OCI-LY7 (cell line): ENCODE measurements at regions not wholly inside any gene's neighbourhood (a gene's known extent, or its start where the extent isn't known, plus 50 kb on each side); places are given as distances from the start of the nearest gene placed in this dataset.

Experiments
- BruUV-seq: library from RNA; stranded (reverse); fragments of 400-500 nt; replicated peaks from 2 replicates; lab custom pipeline; 2021; lab: Mats Ljungman, UMichigan
- CTCF ChIA-PET: fragments of 300-600 bp; sonication (Branson Sonifier 250); formaldehyde crosslinking; loops from one replicate; lab custom pipeline; 2022; ENCODE audit warnings: antibody characterized with exemption; ENCODE audit not compliant: unreplicated experiment; lab: Charles Lee
- POLR2A ChIA-PET: fragments of 300-600 bp; sonication (Branson Sonifier 250); formaldehyde crosslinking; loops from one replicate; lab custom pipeline; 2022; ENCODE audit warnings: antibody characterized with exemption; lab: Charles Lee
- DNase-seq: peaks from one replicate; pipeline ENCODE4 v3.0.0-alpha.2; 2015; ENCODE audit warnings: low spot score
- H2AFZ ChIP-seq: fragments of 200-600 bp; sonication (generic), shearing (Covaris generic); 2 replicates; pipeline ENCODE4 v1.6.1; 2014; ENCODE audit warnings: mild to moderate bottlenecking, antibody characterized with exemption, low read length, moderate library complexity
- H3K27ac ChIP-seq: fragments of 200-600 bp; sonication (generic); 2 replicates; pipeline ENCODE4 v1.5.1; 2014; ENCODE audit warnings: mixed run types, low read depth, mild to moderate bottlenecking, moderate library complexity, low read length, inconsistent platforms; ENCODE audit not compliant: poor library complexity, severe bottlenecking
- H3K36me3 ChIP-seq: fragments of 200-600 bp; sonication (generic); 2 replicates; pipeline ENCODE4 v1.6.1; 2014; ENCODE audit warnings: mild to moderate bottlenecking, antibody characterized with exemption, low read length, moderate library complexity, mixed read lengths; ENCODE audit not compliant: insufficient read depth
- H3K4me1 ChIP-seq: fragments of 200-600 bp; sonication (generic); 2 replicates; pipeline ENCODE4 v1.5.1; 2014; ENCODE audit warnings: mild to moderate bottlenecking, low read length; ENCODE audit not compliant: insufficient read depth, poor library complexity, severe bottlenecking
- H3K4me2 ChIP-seq: fragments of 200-600 bp; sonication (generic); 2 replicates; pipeline ENCODE4 v1.6.1; 2014; ENCODE audit warnings: mild to moderate bottlenecking, low read length
- H3K4me3 ChIP-seq: fragments of 200-600 bp; sonication (generic); 2 replicates; pipeline ENCODE4 v1.5.1; 2014; ENCODE audit warnings: mild to moderate bottlenecking, low read depth, low read length; ENCODE audit not compliant: poor library complexity, severe bottlenecking
- H3K79me2 ChIP-seq: fragments of 200-600 bp; sonication (generic); 2 replicates; pipeline ENCODE4 v1.6.1; 2016; ENCODE audit warnings: low read depth, mild to moderate bottlenecking, low read length, moderate library complexity, mixed read lengths; ENCODE audit not compliant: insufficient read depth
- H3K9me2 ChIP-seq: fragments of 200-600 bp; sonication (generic); 2 replicates; pipeline ENCODE4 v1.6.1; 2016; ENCODE audit warnings: mild to moderate bottlenecking, low read length, mixed read lengths; ENCODE audit not compliant: insufficient read depth
- H3K9me3 ChIP-seq: fragments of 200-600 bp; sonication (generic); 2 replicates; pipeline ENCODE4 v1.6.1; 2014; ENCODE audit warnings: mild to moderate bottlenecking, mixed run types, low read length, mixed read lengths
- H4K20me1 ChIP-seq: fragments of 200-600 bp; sonication (generic); 2 replicates; pipeline ENCODE4 v1.6.1; 2014; ENCODE audit warnings: mild to moderate bottlenecking, antibody characterized with exemption, low read length, moderate library complexity, mixed read lengths; ENCODE audit not compliant: insufficient read depth
- CTCF ChIP-seq: fragments of 200-600 bp; sonication (generic); conservative IDR thresholded peaks from 2 replicates; pipeline ENCODE4 v1.5.1; 2014; ENCODE audit warnings: mild to moderate bottlenecking, antibody characterized with exemption, low read length, moderate library complexity, mixed read lengths
- EZH2phosphoT487 ChIP-seq: fragments of 200-600 bp; sonication (generic); IDR thresholded peaks from 2 replicates; pipeline ENCODE4 v1.6.1; 2018; ENCODE audit warnings: low read depth, borderline replicate concordance, mild to moderate bottlenecking, mixed run types, antibody characterized with exemption, low read length, moderate library complexity, mixed read lengths
- intact Hi-C: fragments of 100-400 bp; cut with micrococcal nuclease; formaldehyde crosslinking; loops from one replicate; pipeline ENCODE4 v1.10.0; 2022; ENCODE audit not compliant: unreplicated experiment

GRCh38 chr7:68858497-68858896, 739.8 kb upstream of the AUTS2 start:
- H2AFZ ChIP-seq, result no peak overlapping the region
- no peaks in the 10 kb centered on the region for H3K9me2 ChIP-seq
- H3K4me2 ChIP-seq, result no peak overlapping the region
- H3K9me3 ChIP-seq, result no peaks in the 10 kb centered on the region
- no peak for TF ChIP-seq EZH2phosphoT487
- TF ChIP-seq CTCF, result no peak
- intact Hi-C loops, result no loop called here
- no peaks in the 10 kb centered on the region for H4K20me1 ChIP-seq
- POLR2A ChIA-PET, result no interaction called here
- no peaks in the 10 kb centered on the region for H3K4me1 ChIP-seq
- H3K4me3 ChIP-seq, result no peak overlapping the region
- H3K36me3 ChIP-seq, result no peaks in the 10 kb centered on the region
- no peak for DNase-seq
- BruUV-seq, result no TSS peak
- no peaks in the 10 kb centered on the region for H3K79me2 ChIP-seq
- CTCF ChIA-PET, result no interaction called here
- no peak overlapping the region for H3K27ac ChIP-seq

GRCh38 chr7:68861171-68861570, 737.1 kb upstream of the AUTS2 start:
- CTCF ChIA-PET, result no interaction called here
- intact Hi-C loops, result no loop called here
- TF ChIP-seq EZH2phosphoT487 (no peak), CTCF (no peak)

GRCh38 chr7:68862261-68862660, 736.0 kb upstream of the AUTS2 start:
- H3K4me1 ChIP-seq, result no peaks in the 10 kb centered on the region
- H3K4me3 ChIP-seq, result no peak overlapping the region
- intact Hi-C loops, result no loop called here
- no peaks in the 10 kb centered on the region for H3K9me2 ChIP-seq
- ChIA-PET CTCF (no interaction called here), POLR2A (no interaction called here)
- no peak for DNase-seq
- TF ChIP-seq EZH2phosphoT487 (no peak), CTCF (no peak)
- no peaks in the 10 kb centered on the region for H3K36me3 ChIP-seq
- no TSS peak for BruUV-seq
- no peak overlapping the region for H3K27ac ChIP-seq
- H3K79me2 ChIP-seq, result no peaks in the 10 kb centered on the region
- H3K4me2 ChIP-seq, result no peak overlapping the region
- H4K20me1 ChIP-seq, result no peaks in the 10 kb centered on the region
- no peak overlapping the region for H2AFZ ChIP-seq
- H3K9me3 ChIP-seq, result no peaks in the 10 kb centered on the region

More at GRCh38 chr7:68861171-68861570, 737.1 kb upstream of the AUTS2 start:
- Histone ChIP-seq H2AFZ (no peak overlapping the region), H3K9me3 (no peaks in the 10 kb centered on the region), H4K20me1 (no peaks in the 10 kb centered on the region), H3K27ac (no peak overlapping the region), H3K4me1 (no peaks in the 10 kb centered on the region), H3K79me2 (no peaks in the 10 kb centered on the region), H3K4me2 (no peak overlapping the region), H3K36me3 (no peaks in the 10 kb centered on the region), H3K9me2 (no peaks in the 10 kb centered on the region), H3K4me3 (no peak overlapping the region)
- BruUV-seq, result no TSS peak
- DNase-seq, result no peak
- POLR2A ChIA-PET, result no interaction called here
